HepG2 (cell line): ENCODE measurements at regions not wholly inside any gene's neighbourhood (a gene's known extent, or its start where the extent isn't known, plus 50 kb on each side); places are given as distances from the start of the nearest gene placed in this dataset.
"Not testable (repeated sequence)": the region's sequence is repeated elsewhere in the genome, so short reads cannot be mapped to it uniquely, and the experiment has no call there.

Experiments used
- ATF7 ChIP-seq, 2 experiments: fragments of 450-650 bp in 1 of 2; sonication (generic) in 1 of 2; formaldehyde crosslinking in 1 of 2; IDR thresholded peaks; 2 replicates each; pipeline versions ENCODE4 v1.4.0 to v1.6.1; 2016 to 2020; ENCODE audit warnings: antibody characterized with exemption in 1 of 2, mild to moderate bottlenecking in 1 of 2, missing genetic modification reagents in 1 of 2
- DZIP1 ChIP-seq: sonication (generic); formaldehyde crosslinking; IDR thresholded peaks from 2 replicates; pipeline ENCODE4 v1.5.0; 2020; ENCODE audit warnings: mild to moderate bottlenecking, missing genetic modification reagents
- EEA1 ChIP-seq: sonication (generic); formaldehyde crosslinking; IDR thresholded peaks from 2 replicates; pipeline ENCODE4 v1.5.1; 2020; ENCODE audit warnings: mild to moderate bottlenecking, missing genetic modification reagents, borderline replicate concordance
- HDAC2 ChIP-seq: sonication (generic); formaldehyde crosslinking; IDR thresholded peaks from 2 replicates; pipeline ENCODE4 v1.4.0; 2020; ENCODE audit warnings: missing genetic modification reagents
- MED8 ChIP-seq: sonication (generic); formaldehyde crosslinking; IDR thresholded peaks from 2 replicates; pipeline ENCODE4 v1.8.1; 2023; ENCODE audit warnings: mild to moderate bottlenecking, missing genetic modification reagents; ENCODE audit not compliant: insufficient replicate concordance
- PCBP1 ChIP-seq: fragments of 200-400 bp; formaldehyde crosslinking; IDR thresholded peaks from 2 replicates; pipeline ENCODE4 v1.6.1; 2017; ENCODE audit warnings: mild to moderate bottlenecking, low read depth, low read length, borderline replicate concordance
- SMYD3 ChIP-seq: sonication (generic); formaldehyde crosslinking; IDR thresholded peaks from 2 replicates; pipeline ENCODE4 v1.8.1; 2023; ENCODE audit warnings: mild to moderate bottlenecking, missing genetic modification reagents
- SNAPC5 ChIP-seq: sonication (generic); formaldehyde crosslinking; IDR thresholded peaks from 2 replicates; pipeline ENCODE4 v1.8.1; 2023; ENCODE audit warnings: mild to moderate bottlenecking, missing genetic modification reagents, borderline replicate concordance
- THAP9 ChIP-seq: sonication (generic); formaldehyde crosslinking; IDR thresholded peaks from 2 replicates; pipeline ENCODE4; 2020; ENCODE audit warnings: missing genetic modification reagents, mild to moderate bottlenecking, borderline replicate concordance
- ZNF142 ChIP-seq: sonication (generic); formaldehyde crosslinking; IDR thresholded peaks from 2 replicates; pipeline ENCODE4 v1.4.0; 2020; ENCODE audit warnings: missing genetic modification reagents
- ZNF292 ChIP-seq: sonication (generic); formaldehyde crosslinking; IDR thresholded peaks from 2 replicates; pipeline ENCODE4 v1.8.1; 2022; ENCODE audit warnings: mild to moderate bottlenecking, low read depth, missing genetic modification reagents, borderline replicate concordance
- ZNF546 ChIP-seq: sonication (generic); formaldehyde crosslinking; conservative IDR thresholded peaks from 2 replicates; pipeline ENCODE4 v1.8.1; 2023; ENCODE audit warnings: mild to moderate bottlenecking, missing genetic modification reagents
- ZNF598 ChIP-seq: sonication (generic); formaldehyde crosslinking; IDR thresholded peaks from 2 replicates; pipeline ENCODE4 v1.5.1; 2020; ENCODE audit warnings: mild to moderate bottlenecking, missing genetic modification reagents, borderline replicate concordance
- ZNF766 ChIP-seq: sonication (generic); formaldehyde crosslinking; IDR thresholded peaks from 2 replicates; pipeline ENCODE4 v1.5.0; 2020; ENCODE audit warnings: missing genetic modification reagents, borderline replicate concordance

- TF ChIP-seq ZNF766 (CRISPR knock-in tag) (peak; percentile 73; the same call in 1 of the 2 replicates), PCBP1 (peak; percentile 86; the same call in 1 of the 2 replicates), MED8 (CRISPR knock-in tag) (peak; percentile 82), ATF7 (CRISPR knock-in tag; IDR thresholded peaks at IDR 0.05) (peak; percentile 91; the same call in 1 of the 2 replicates), ZNF142 (peak; percentile 92), SMYD3 (CRISPR knock-in tag) (peak; percentile 95), EEA1 (peak; percentile 79; the same call in 1 of the 2 replicates), ZNF546 (CRISPR knock-in tag) (peak; percentile 75; the same call in 1 of the 2 replicates), THAP9 (CRISPR knock-in tag) (peak; percentile 89; the same call in 1 of the 2 replicates), ZNF292 (peak; percentile 67; the same call in 1 of the 2 replicates), DZIP1 (CRISPR knock-in tag) (peak; percentile 96), SNAPC5 (CRISPR knock-in tag) (peak; percentile 89; the same call in 1 of the 2 replicates), ZNF598 (peak; percentile 95; the same call in 1 of the 2 replicates), HDAC2 (CRISPR knock-in tag) (peak; percentile 74; the same call in 1 of the 2 replicates)
- not testable (repeated sequence) for TF ChIP-seq ATF7 (IDR thresholded peaks at IDR 0.05)
Measured at GRCh38 chr9:40991741-40992471, 136.6 kb downstream of the FOXD4L6 start (continued).
